ENCODE measurements at regions not wholly inside any gene's neighbourhood (a gene's known extent, or its start where the extent isn't known, plus 50 kb on each side); places are given as distances from the start of the nearest gene placed in this dataset.

DNA sequence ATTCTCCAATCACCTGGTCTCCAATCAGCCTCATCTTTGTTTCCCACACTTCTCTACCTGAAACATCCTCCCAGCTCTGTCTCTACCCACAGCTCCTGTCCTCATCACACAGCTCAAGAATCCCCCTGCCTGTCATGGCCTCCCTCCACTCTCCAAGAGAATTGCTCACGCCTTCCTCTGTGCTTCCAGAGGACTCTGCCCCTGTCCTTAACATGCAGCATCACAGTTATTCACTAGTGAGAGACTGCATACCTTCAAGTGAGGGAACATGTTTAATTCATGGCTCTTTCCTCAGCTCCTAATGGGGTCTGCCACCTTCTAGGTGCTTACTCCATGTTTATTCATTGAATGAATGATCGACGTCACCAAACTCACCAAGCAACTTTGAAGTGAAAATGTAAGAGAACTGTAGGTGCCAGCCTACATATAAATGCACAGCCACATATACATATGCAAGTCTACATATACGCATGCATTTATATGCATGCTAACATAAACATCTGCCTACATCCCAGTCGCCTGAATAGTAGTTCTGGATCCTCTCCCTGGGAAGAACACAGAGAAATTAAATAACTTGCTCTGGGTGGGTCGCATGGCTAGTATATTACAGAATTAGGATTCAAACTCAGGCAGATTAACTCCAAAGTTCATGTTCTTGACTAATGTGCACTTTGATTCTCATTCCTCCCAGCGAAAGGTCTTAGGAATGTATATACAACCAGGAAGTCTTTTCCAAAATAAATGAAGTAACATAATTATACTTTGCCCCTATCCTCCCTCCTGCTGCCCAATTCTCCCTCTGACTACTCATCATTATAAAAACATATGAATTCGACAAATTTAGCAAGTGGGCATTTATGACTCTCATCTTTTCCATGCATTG lies 295.6 kb downstream of the MAFB start:
- no peak overlapping the region for H3K9ac ChIP-seq (ENCODE audit: low read depth, low read length)
- 0 out of 2 replicates have a peak, but pooled peaks cover 2% of the 10 kb centered on the region for H3K4me1 ChIP-seq (ENCODE audit: insufficient read depth, low read length)
- no peaks in the 10 kb centered on the region for H3K9me3 ChIP-seq (ENCODE audit: insufficient read depth, low read depth, low read length)
- 91% methylated on average over 6 of the region's 8 CpGs for WGBS
- no peaks in the 10 kb centered on the region for H3K36me3 ChIP-seq (ENCODE audit: insufficient read depth, low read length)
- no peaks in the 10 kb centered on the region for H3K27me3 ChIP-seq (ENCODE audit: insufficient read depth, low read length)
- H3K4me3 ChIP-seq (ENCODE audit: low read length): no peak overlapping the region
- no peak overlapping the region for H3K27ac ChIP-seq (ENCODE audit: low read depth, low read length)

DNA sequence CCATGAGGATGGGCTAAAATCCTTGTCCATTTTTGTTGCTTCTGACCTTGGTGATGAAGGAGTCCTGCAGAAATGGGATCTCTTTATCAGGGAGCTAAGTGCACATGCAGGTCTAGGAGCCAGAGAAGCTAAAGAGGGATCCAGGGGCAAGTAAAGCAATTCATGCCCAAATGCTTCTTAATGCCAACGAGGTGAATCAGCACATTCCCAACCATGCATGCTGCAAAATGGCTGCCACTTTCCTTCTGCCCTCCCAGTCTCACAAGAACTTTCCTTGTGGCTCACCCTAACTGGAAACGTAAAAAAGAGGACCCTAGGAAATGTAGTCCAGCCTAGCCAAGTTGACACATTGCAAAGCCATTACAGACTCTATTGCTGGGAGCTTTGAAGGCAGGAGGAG lies 298.4 kb downstream of the MAFB start:
- Histone ChIP-seq H3K4me3 (ENCODE audit: low read length) (no peak overlapping the region), H3K9me3 (ENCODE audit: insufficient read depth, low read depth, low read length) (no peaks in the 10 kb centered on the region), H3K9ac (ENCODE audit: low read depth, low read length) (no peak overlapping the region), H3K27me3 (ENCODE audit: insufficient read depth, low read length) (no peaks in the 10 kb centered on the region), H3K27ac (ENCODE audit: low read depth, low read length) (no peak overlapping the region), H3K4me1 (ENCODE audit: insufficient read depth, low read length) (no peaks in the 10 kb centered on the region), H3K36me3 (ENCODE audit: insufficient read depth, low read length) (no peaks in the 10 kb centered on the region)
- 69% methylated on average over 2 of the region's 2 CpGs for WGBS

DNA sequence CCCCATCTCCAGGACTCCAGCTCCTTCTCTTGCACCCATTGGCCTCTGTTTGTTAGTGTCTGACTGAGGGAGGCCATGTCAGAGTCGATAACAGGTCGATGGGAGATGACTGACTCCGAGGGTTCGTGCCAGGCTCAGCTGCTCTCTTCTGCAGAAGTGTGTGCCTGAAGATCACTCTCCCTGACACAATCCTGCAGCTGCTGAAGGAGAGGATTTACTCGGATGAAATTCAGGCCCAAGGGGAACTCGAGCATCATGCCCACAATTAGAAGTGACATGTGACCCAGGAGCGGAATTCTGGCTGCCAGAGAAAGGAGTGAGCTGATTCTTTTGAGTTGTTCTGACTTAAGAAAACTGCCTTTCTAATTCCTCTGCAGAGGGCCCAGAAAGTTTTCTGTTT lies 318.2 kb downstream of the MAFB start:
- WGBS: 84% methylated on average over 7 of the region's 7 CpGs
- Histone ChIP-seq H3K36me3 (ENCODE audit: insufficient read depth, low read length) (no peaks in the 10 kb centered on the region), H3K4me3 (ENCODE audit: low read length) (no peak overlapping the region), H3K27me3 (ENCODE audit: insufficient read depth, low read length) (no peaks in the 10 kb centered on the region), H3K27ac (ENCODE audit: low read depth, low read length) (no peak overlapping the region), H3K4me1 (ENCODE audit: insufficient read depth, low read length) (no peaks in the 10 kb centered on the region), H3K9ac (ENCODE audit: low read depth, low read length) (no peak overlapping the region), H3K9me3 (ENCODE audit: insufficient read depth, low read depth, low read length) (peaks cover 12% of the 10 kb centered on the region; the same call in 1 of the 2 replicates)

DNA sequence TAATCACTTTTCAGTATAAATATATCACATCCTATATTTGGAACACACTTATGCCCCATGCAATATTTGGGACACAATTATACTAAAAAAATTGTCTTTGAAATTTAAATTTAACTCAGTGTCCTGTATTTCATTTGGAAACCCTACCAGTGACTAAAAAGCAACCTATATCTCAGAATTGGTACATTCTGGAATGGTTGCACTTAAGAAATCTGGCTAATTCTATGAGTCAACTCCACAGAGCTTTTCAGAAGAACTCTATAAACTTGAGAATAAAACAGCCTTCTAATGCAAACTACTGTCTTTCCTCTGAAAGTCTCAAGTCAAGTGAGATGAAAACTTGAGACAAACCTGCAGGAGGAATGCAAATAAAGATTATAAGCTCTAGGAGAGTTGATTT lies 320.2 kb downstream of the MAFB start:
- H3K9me3 ChIP-seq (ENCODE audit: insufficient read depth, low read depth, low read length): no peaks in the 10 kb centered on the region
- no peaks in the 10 kb centered on the region for H3K27me3 ChIP-seq (ENCODE audit: insufficient read depth, low read length)
- H3K4me1 ChIP-seq (ENCODE audit: insufficient read depth, low read length): no peaks in the 10 kb centered on the region
- H3K27ac ChIP-seq (ENCODE audit: low read depth, low read length): no peak overlapping the region
- H3K9ac ChIP-seq (ENCODE audit: low read depth, low read length): no peak overlapping the region
- H3K36me3 ChIP-seq (ENCODE audit: insufficient read depth, low read length): no peaks in the 10 kb centered on the region
- H3K4me3 ChIP-seq (ENCODE audit: low read length): no peak overlapping the region

DNA sequence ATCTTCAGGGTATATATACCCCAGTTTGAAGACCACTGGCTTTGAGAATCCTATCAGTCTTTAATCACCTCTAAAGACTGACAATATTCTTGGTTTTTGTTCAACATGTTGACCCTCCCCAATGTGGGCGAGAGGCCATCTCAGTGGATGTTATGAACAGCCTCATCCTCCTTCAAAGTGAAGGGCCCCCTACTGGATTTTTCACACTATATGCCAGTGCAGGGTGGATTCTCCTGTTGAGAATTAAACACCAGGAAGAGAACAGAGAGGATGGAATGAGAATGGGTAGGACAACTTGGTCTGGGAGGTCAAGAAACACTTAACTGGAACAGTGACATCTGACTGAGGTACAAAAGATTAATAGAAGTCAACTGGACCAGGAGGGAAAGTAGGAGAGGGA lies 327.1 kb downstream of the MAFB start:
- Histone ChIP-seq H3K9me3 (ENCODE audit: insufficient read depth, low read depth, low read length) (no peaks in the 10 kb centered on the region), H3K36me3 (ENCODE audit: insufficient read depth, low read length) (no peaks in the 10 kb centered on the region), H3K27ac (ENCODE audit: low read depth, low read length) (no peak overlapping the region), H3K4me3 (ENCODE audit: low read length) (no peak overlapping the region), H3K9ac (ENCODE audit: low read depth, low read length) (no peak overlapping the region), H3K4me1 (ENCODE audit: insufficient read depth, low read length) (no peaks in the 10 kb centered on the region), H3K27me3 (ENCODE audit: insufficient read depth, low read length) (no peaks in the 10 kb centered on the region)
- WGBS: 91% methylated on average over 1 of the region's 1 CpG

DNA sequence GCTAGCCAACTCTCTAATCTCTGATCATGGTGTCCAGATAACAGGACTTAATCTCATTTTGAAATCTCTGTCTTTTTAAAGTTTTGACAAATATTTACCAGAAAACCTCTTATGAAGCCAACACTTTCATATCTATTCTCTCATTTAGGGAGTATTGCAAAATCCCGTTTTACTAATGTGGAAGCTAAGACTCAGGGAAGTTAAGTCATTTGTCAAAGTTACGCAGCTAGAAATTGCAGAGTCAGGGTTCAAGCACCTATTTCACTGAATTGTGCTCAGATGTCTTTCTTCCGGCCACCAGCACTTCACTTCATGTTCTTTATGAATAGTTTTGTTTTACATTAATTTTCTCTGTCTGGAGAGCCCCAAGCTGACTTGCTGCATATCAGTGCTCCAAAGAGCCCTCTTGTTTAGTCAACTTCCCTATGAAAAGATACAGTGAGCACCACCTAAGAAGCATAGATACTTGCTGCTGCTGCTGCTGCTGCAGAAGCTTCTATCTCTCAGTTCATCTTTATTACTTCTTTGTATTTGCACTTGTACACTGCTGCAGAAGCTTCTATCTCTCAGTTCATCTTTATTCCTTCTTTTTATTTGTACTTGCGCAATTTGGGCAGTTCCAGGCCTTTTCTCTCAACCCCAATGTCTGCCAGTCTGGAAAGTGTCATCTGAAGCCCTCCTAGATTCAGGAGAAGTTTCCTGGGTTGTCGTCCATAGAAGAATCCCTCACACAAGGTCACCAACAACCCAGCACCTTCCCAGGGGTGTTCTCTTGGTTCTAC lies 329.7 kb downstream of the MAFB start:
- Histone ChIP-seq H3K9me3 (ENCODE audit: insufficient read depth, low read depth, low read length) (no peaks in the 10 kb centered on the region), H3K36me3 (ENCODE audit: insufficient read depth, low read length) (no peaks in the 10 kb centered on the region), H3K27me3 (ENCODE audit: insufficient read depth, low read length) (no peaks in the 10 kb centered on the region), H3K9ac (ENCODE audit: low read depth, low read length) (no peak overlapping the region), H3K4me1 (ENCODE audit: insufficient read depth, low read length) (no peaks in the 10 kb centered on the region), H3K27ac (ENCODE audit: low read depth, low read length) (no peak overlapping the region), H3K4me3 (ENCODE audit: low read length) (no peak overlapping the region)
- 91% methylated on average over 5 of the region's 5 CpGs for WGBS

DNA sequence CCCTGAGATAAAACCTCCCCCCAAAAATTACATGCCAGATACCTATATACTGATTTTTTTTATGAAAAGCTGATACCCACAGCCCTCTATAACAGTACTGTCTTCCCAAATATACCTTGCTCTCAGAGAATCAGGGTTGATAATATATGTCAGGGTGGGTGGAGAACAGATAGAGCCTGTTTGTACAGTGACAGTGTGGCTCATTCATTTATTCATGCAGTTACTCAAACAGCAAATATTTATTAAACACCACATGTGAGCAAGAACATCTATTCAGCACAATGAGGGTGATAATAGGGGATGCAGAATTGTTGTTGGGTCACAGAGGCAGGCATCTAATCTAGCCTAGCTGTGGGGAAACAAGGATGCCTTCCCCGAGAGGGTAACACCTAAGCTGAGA lies 334.2 kb downstream of the MAFB start:
- no peaks in the 10 kb centered on the region for H3K36me3 ChIP-seq (ENCODE audit: insufficient read depth, low read length)
- no peak overlapping the region for H3K9ac ChIP-seq (ENCODE audit: low read depth, low read length)
- H3K9me3 ChIP-seq (ENCODE audit: insufficient read depth, low read depth, low read length): no peaks in the 10 kb centered on the region
- no peak overlapping the region for H3K4me3 ChIP-seq (ENCODE audit: low read length)
- no peaks in the 10 kb centered on the region for H3K27me3 ChIP-seq (ENCODE audit: insufficient read depth, low read length)
- WGBS: 79% methylated on average over 1 of the region's 1 CpG
- no peaks in the 10 kb centered on the region for H3K4me1 ChIP-seq (ENCODE audit: insufficient read depth, low read length)
- no peak overlapping the region for H3K27ac ChIP-seq (ENCODE audit: low read depth, low read length)

DNA sequence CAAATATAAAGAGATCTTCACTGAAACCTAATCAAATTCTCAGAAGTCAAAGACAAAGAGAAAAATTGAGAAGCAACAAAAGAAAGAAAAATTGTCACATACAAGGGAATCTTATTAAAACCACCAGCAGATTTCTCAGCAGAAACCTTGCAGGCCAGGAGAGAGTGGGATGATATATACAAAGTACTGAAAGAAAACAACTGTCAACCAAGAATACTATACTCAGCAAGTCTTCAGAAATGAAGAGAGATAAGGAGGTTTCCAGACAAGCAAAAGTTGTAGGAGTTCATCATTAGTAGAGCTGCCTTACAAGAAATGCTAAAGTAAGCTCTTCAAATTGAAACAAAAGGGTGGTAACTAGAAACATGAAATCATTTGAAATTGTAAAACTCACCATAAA lies 345.6 kb downstream of the MAFB start:
- H3K36me3 ChIP-seq (ENCODE audit: insufficient read depth, low read length): no peaks in the 10 kb centered on the region
- peaks cover 26% of the 10 kb centered on the region; the same call in 1 of the 2 replicates for H3K9me3 ChIP-seq (ENCODE audit: insufficient read depth, low read depth, low read length)
- no peak overlapping the region for H3K9ac ChIP-seq (ENCODE audit: low read depth, low read length)
- no peak overlapping the region for H3K27ac ChIP-seq (ENCODE audit: low read depth, low read length)
- no peaks in the 10 kb centered on the region for H3K4me1 ChIP-seq (ENCODE audit: insufficient read depth, low read length)
- H3K27me3 ChIP-seq (ENCODE audit: insufficient read depth, low read length): no peaks in the 10 kb centered on the region
- H3K4me3 ChIP-seq (ENCODE audit: low read length): no peak overlapping the region

DNA sequence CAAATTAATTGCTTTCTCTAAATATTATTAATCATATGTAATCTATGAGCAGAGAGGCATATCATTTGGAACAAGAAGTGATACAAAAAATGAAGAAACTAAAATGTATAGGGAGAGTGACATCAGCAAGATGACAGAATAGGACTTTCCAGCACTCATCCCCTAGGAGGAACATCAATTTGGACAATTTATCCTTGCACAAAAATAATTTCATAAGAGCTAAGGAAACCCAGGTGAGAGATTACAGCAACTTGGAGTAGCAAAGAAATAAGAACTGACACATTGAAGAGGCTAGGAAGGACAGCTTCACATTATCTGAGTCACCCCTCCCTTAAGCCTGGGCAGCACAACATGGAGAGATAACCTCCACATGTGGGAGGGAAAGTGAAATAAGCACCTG lies 347.5 kb downstream of the MAFB start:
- Histone ChIP-seq H3K4me3 (ENCODE audit: low read length) (no peak overlapping the region), H3K9me3 (ENCODE audit: insufficient read depth, low read depth, low read length) (peaks cover 26% of the 10 kb centered on the region; the same call in 1 of the 2 replicates), H3K27me3 (ENCODE audit: insufficient read depth, low read length) (no peaks in the 10 kb centered on the region), H3K27ac (ENCODE audit: low read depth, low read length) (no peak overlapping the region), H3K9ac (ENCODE audit: low read depth, low read length) (no peak overlapping the region), H3K4me1 (ENCODE audit: insufficient read depth, low read length) (no peaks in the 10 kb centered on the region), H3K36me3 (ENCODE audit: insufficient read depth, low read length) (no peaks in the 10 kb centered on the region)

DNA sequence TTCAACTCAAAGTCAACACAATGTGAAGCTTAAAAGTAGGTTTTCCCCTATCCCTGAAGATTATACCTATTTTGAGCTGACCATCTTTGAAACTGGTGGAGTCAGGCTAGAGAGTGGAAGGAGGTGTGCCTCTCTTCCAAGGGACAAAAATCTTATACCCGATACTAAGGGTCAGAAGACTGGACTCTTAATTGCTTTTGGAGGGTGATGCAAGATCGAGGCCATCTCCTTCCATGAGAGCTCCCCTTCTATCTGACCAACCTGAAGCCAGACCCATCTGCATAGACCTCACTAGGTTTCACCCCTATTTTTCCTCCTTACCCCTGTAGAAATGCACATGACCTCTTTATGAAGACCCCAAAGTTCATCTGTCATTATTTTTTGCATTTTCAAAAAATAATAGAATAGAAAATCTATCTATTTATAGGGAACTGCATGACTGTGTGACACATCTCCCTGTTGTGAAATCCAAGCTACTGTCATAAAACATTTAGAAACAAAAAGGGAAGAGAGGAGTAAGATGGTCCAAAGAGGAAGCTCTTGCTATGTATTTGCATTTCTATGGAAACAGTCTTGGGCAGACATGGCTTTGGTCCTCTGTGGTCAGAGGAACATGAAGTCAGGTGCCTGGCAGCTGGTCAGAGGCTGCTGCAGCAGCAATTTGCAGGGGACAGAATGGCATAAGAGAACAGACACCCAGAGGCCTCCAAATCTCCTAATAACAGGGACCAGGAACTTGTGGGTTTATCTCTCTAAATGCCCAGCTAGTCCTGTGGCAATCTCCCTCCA lies 349.2 kb downstream of the MAFB start:
- Histone ChIP-seq H3K4me3 (ENCODE audit: low read length) (no peak overlapping the region), H3K9me3 (ENCODE audit: insufficient read depth, low read depth, low read length) (peaks cover 25% of the 10 kb centered on the region; the same call in 1 of the 2 replicates), H3K27me3 (ENCODE audit: insufficient read depth, low read length) (no peaks in the 10 kb centered on the region), H3K36me3 (ENCODE audit: insufficient read depth, low read length) (no peaks in the 10 kb centered on the region), H3K9ac (ENCODE audit: low read depth, low read length) (no peak overlapping the region), H3K27ac (ENCODE audit: low read depth, low read length) (no peak overlapping the region), H3K4me1 (ENCODE audit: insufficient read depth, low read length) (no peaks in the 10 kb centered on the region)
- WGBS: 97% methylated on average over 2 of the region's 2 CpGs

DNA sequence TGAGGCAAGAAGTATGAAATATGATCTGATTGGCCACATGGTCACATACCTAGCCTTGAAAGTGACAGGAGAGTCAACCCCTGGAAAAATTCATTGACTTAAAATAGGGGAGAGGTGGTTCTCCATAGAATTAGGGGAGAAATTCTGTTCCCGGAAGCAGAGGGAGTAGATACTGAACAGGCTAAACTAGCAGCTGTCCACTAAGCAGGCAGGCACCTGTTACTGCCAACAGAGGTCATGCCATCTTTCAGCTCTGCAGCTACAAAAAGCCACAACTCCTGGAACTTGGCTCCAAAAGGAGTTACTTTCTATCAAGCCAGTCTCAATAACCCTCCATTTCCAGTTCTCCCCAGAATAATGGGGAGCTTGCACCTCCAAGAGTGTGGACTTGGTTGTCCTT lies 352.5 kb downstream of the MAFB start:
- Histone ChIP-seq H3K4me3 (ENCODE audit: low read length) (no peak overlapping the region), H3K27ac (ENCODE audit: low read depth, low read length) (no peak overlapping the region), H3K9me3 (ENCODE audit: insufficient read depth, low read depth, low read length) (no peaks in the 10 kb centered on the region), H3K4me1 (ENCODE audit: insufficient read depth, low read length) (no peaks in the 10 kb centered on the region), H3K9ac (ENCODE audit: low read depth, low read length) (no peak overlapping the region), H3K27me3 (ENCODE audit: insufficient read depth, low read length) (no peaks in the 10 kb centered on the region), H3K36me3 (ENCODE audit: insufficient read depth, low read length) (no peaks in the 10 kb centered on the region)
- WGBS: 95% methylated on average over 1 of the region's 1 CpG
